ENCODE measurements at regions not wholly inside any gene's neighbourhood (a gene's known extent, or its start where the extent isn't known, plus 50 kb on each side); places are given as distances from the start of the nearest gene placed in this dataset.

GRCh38 chr16:59210955-59211541, 476.9 kb upstream of the GOT2 start (continued):
- no peak for TF ChIP-seq ZBTB39 (CRISPR knock-in tag; IDR thresholded peaks at IDR 0.05)
- TF ChIP-seq ARNTL (CRISPR knock-in tag; IDR thresholded peaks at IDR 0.05): no peak
- TF ChIP-seq CBX2 (IDR thresholded peaks at IDR 0.05; ENCODE audit: low read depth, low read length): no peak
- no peak for TF ChIP-seq CBX2 (CRISPR knock-in tag; IDR thresholded peaks at IDR 0.05; ENCODE audit: low read depth)
- TF ChIP-seq PHF21A (CRISPR knock-in tag; IDR thresholded peaks at IDR 0.05): peak; percentile 60
- peak; percentile 42; the same call in 1 of the 2 replicates for TF ChIP-seq ATF7 (IDR thresholded peaks at IDR 0.05)
- peak; percentile 93 for TF ChIP-seq ATF7 (CRISPR knock-in tag; IDR thresholded peaks at IDR 0.05)
- no peak for TF ChIP-seq ZBTB10 (CRISPR knock-in tag; IDR thresholded peaks at IDR 0.05; ENCODE audit: borderline replicate concordance)
- TF ChIP-seq SNAI1 (CRISPR knock-in tag; IDR thresholded peaks at IDR 0.05; ENCODE audit: borderline replicate concordance): no peak
- no peak for TF ChIP-seq ZNF24 (IDR thresholded peaks at IDR 0.05)
- no peak for TF ChIP-seq ZNF354B (CRISPR knock-in tag; IDR thresholded peaks at IDR 0.05)
- peak; percentile 57 for TF ChIP-seq ZNF574 (CRISPR knock-in tag; IDR thresholded peaks at IDR 0.05)
- TF ChIP-seq ZNF496 (CRISPR knock-in tag; IDR thresholded peaks at IDR 0.05; ENCODE audit: insufficient replicate concordance): no peak
- no peak; the same call in 1 of the 2 replicates for TF ChIP-seq SIX4 (CRISPR knock-in tag; IDR thresholded peaks at IDR 0.05)
- no peak for TF ChIP-seq ZNF607 (CRISPR knock-in tag; IDR thresholded peaks at IDR 0.05; ENCODE audit: borderline replicate concordance)
- no peak for TF ChIP-seq REL (CRISPR knock-in tag; conservative IDR thresholded peaks at IDR 0.05)
- no peak for TF ChIP-seq GATA4 (IDR thresholded peaks at IDR 0.05; ENCODE audit: borderline replicate concordance, low read depth)
- no peak for TF ChIP-seq RFXAP (CRISPR knock-in tag; IDR thresholded peaks at IDR 0.05; ENCODE audit: borderline replicate concordance)
- TF ChIP-seq GATAD2A (CRISPR knock-in tag; IDR thresholded peaks at IDR 0.05): peak; percentile 87
- TF ChIP-seq ZNF598 (CRISPR knock-in tag; IDR thresholded peaks at IDR 0.05; ENCODE audit: borderline replicate concordance): no peak
- TF ChIP-seq FIP1L1 (IDR thresholded peaks at IDR 0.05; ENCODE audit: borderline replicate concordance, insufficient read depth, low read depth, low read length): no peak
- no peak for TF ChIP-seq KLF9 (CRISPR knock-in tag; IDR thresholded peaks at IDR 0.05; ENCODE audit: low read depth)
- TF ChIP-seq BORCS8-MEF2B (CRISPR knock-in tag; IDR thresholded peaks at IDR 0.05): no peak
- TF ChIP-seq ARNT (IDR thresholded peaks at IDR 0.05): no peak

Data from HepG2 (cell line).